Endometrial microvascular endothelial cells (primary cell): ENCODE measurements at regions not wholly inside any gene's neighbourhood (a gene's known extent, or its start where the extent isn't known, plus 50 kb on each side); places are given as distances from the start of the nearest gene placed in this dataset.

Experiments
- in situ Hi-C: cut with HindIII; loops from 2 replicates; pipeline ENCODE4 v1.10.0; 2017; ENCODE audit warnings: low sequenced_read_pairs, low pct_unique_long_range_greater_than_20kb; ENCODE audit errors: inconsistent ontology term

- in situ Hi-C loops = no loop called here
Measured at GRCh38 chr6:112562301-112563231, 215.4 kb downstream of the RFPL4B start.

GRCh38 chr6:112563368-112563767, 216.2 kb downstream of the RFPL4B start:
- in situ Hi-C loops = no loop called here

GRCh38 chr6:112568066-112568465, 220.9 kb downstream of the RFPL4B start:
- in situ Hi-C loops = no loop called here

GRCh38 chr6:112571488-112572270, 224.5 kb downstream of the RFPL4B start:
- in situ Hi-C loops = no loop called here

- in situ Hi-C loops = no loop called here
Measured at GRCh38 chr6:112574190-112574589, 227.1 kb downstream of the RFPL4B start.

- in situ Hi-C loops = no loop called here
Measured at GRCh38 chr6:112575309-112575834, 228.2 kb downstream of the RFPL4B start.

DNA sequence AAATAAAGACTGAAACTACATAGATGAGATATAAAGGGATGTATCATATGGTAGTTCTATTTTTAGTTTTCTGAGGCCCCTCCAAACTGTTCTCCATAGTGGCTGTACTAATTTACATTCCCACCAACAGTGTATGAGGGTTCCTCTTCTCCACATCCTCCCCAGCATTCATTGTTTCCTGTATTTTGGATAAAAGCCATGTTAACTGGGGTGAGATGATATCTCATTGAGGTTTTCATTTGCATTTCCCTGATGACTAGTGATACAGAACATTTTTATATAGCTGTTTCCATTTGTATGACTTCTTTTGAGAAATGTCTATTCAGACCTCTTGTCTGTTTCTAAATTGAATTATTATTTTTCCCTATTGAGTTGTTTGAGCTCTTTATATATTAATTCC, 229.3 kb downstream of the RFPL4B start:
- in situ Hi-C loops = no loop called here

GRCh38 chr6:112579601-112580000, 232.5 kb downstream of the RFPL4B start:
- in situ Hi-C loops = no loop called here

GRCh38 chr6:112581015-112581414, 233.9 kb downstream of the RFPL4B start:
- in situ Hi-C loops = no loop called here

DNA sequence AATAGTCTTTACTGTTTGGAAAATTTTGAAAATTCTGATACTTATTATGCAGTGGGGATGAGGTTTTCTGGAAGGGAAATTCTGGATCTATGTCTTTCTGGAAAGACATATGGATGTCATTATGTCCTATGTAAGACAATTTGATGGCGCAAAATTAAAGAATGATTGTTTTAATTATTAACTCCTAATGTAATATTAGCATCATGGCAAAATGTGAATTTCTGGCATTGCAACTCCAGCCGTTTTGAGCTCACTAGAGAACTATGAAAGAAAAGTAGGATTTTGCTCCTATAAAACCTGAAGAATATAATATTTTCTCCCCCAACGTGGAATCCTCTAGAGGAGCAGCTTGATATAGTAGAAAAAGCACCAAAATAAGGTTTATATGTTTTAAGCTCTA, 243.2 kb downstream of the RFPL4B start:
- in situ Hi-C loops = no loop called here

- in situ Hi-C loops = no loop called here
Measured at GRCh38 chr6:112591329-112591728, 244.2 kb downstream of the RFPL4B start.

- in situ Hi-C loops = no loop called here
Measured at GRCh38 chr6:112592159-112592558, 245.0 kb downstream of the RFPL4B start.

DNA sequence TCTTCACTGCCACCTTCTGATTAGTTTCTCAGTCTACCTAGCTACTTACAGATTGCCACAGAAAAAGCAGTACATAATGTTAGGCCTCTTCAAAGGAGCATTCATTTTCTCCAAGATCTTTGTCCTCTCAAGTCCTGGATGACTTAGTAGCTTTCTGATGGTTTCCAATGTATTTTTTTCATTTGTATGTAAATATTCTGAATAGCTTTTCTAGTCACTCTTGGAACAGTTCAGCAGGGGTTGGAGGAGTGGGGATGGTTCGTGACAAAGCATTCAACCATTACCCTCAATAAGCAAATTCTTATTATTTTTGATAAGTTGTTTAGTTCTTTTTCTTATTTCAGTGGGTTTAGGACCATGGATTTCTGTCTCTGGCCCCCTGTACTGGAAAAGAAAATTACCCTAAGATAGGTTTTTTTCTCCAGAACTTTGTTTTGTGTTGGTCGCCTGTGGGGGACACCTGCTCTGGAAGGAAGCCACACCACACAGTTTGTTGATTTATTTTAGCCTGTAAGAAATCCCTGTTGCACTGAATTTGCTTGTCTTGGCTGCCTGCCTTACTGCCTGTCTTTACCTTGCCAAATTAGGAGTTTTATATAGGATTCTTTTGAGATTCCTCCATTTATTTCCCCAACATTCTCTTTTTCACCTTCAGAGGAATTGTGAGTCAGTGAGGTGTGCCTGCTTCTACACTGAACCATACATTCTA, 247.9 kb downstream of the RFPL4B start:
- in situ Hi-C loops = no loop called here

DNA sequence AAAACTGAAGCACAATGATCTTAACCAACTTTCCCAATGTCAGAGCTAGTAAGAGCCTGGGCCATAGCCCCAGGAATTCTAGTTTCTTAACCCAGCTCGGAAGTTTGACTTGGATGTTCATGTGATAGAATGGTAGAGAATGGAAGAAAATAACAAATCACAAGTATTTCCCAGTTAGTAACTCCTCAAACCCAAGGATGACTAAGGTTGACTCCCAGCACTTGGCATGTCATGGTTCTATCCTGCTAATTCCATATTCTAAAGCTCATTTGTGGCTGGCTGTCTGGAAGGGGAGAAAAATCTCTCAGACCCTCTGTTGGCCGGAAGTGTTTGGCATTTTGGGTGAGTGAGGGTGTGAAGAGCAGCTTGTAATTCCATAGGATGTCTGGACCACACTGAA, 248.7 kb downstream of the RFPL4B start:
- in situ Hi-C loops = no loop called here

- in situ Hi-C loops = no loop called here
Measured at GRCh38 chr6:112597176-112597575, 250.0 kb downstream of the RFPL4B start.

DNA sequence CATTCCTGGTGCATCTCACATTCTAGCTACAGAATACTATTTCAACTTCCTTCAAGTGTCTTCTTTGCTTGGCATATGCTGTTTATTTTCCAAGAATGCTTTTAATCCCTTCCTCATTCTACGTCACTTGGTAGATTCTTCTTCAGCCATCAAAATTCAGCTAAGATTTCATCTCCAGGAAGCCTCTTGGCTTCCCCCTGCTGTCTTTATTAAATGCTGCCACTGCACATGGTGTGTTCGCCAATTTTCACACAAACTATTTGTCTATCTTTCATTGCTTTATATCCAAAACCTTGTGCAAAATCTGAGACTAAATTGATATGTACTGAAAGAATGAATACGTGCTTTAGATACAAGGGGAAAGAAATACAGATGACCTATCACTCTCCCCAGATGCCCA, 253.0 kb downstream of the RFPL4B start:
- in situ Hi-C loops = no loop called here

GRCh38 chr6:112603726-112604125, 256.6 kb downstream of the RFPL4B start:
- in situ Hi-C loops = no loop called here

DNA sequence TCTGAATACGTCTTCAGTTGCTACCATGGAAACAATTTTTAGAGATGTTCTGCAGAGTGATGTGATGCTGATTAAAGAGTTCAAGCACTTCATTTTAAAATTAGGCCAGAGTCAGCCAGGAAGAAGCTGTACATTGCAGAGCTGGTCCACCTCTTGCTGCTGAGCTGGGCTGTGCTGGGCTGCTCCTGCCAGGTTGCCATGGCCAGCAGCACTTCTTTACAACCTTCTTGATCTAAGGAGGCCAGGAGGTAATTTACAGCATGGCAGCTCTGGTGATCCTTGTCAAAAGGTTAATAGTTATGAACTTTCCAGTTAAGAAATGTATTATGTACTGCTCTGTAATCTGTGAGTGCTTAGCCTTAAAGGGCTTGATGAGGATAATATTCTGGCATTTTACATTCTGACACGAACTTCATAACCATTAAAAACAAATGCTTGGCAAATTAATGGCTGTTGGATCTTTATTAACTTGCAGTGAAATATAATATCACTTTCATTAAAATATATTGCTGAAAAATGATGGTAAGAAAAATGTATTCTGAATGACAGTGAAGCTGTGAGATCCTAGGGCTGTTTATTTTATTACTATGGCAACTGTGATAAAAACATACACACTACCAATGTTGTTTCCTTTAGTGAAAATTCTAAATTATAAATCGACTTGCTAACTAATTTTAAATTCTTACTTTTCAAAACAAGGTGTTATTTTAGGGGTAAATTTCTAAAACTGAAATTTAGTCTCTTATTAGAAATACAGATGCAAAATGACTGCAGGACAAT, 259.7 kb downstream of the RFPL4B start:
- in situ Hi-C loops = no loop called here
